ENCODE measurements at regions not wholly inside any gene's neighbourhood (a gene's known extent, or its start where the extent isn't known, plus 50 kb on each side); places are given as distances from the start of the nearest gene placed in this dataset.

DNA sequence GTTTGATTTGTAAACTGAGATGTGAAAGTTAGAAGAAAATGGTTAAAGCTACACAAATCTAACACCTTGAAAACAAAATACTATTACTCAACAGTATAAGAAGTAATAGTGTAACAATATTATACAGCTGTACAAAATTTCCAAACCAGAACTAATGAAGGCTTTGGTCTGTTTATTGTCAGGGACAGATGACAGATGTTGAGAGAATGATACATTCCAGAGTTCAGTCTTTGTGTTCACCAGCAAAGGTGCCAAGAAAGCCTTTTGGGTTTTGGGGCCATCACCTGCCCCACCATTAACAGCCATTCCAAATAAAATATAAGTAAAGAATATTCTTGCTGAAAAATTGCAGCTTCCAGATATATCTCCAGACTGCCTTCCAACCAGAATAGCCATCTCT, 439.3 kb downstream of the PCDH20 start:
- Mint-ChIP-seq H3K27me3 (ENCODE audit: low read depth in 3 of 3) (no peaks in the 10 kb centered on the region), H3K9me3 (peaks cover 2 to 9% (median 3%) of the 10 kb centered on the region in 7 donors), H3K36me3 (no peaks in the 10 kb centered on the region), H3K4me3 (no peak overlapping the region), H3K27ac (no peak overlapping the region), H3K4me1 (no peaks in the 10 kb centered on the region)
- H2AFZ ChIP-seq (ENCODE audit: insufficient read depth, low read depth, low read length, poor library complexity, severe bottlenecking): no peak overlapping the region
- no peak for DNase-seq
- no peaks in the 10 kb centered on the region for H3K36me3 ChIP-seq (replicated peaks in 1 of 2; ENCODE audit: control insufficient read depth in 1 of 2, insufficient read depth in 2 of 2, low read length in 2 of 2)
- no peak overlapping the region for H3K27ac ChIP-seq (ENCODE audit: low read depth in 1 of 2, low read length in 2 of 2)
- H3K9ac ChIP-seq (ENCODE audit: insufficient read depth, low read length, poor library complexity, severe bottlenecking): no peak overlapping the region
- intact Hi-C loops (cut with micrococcal nuclease): no loop called here
- H3K4me2 ChIP-seq (replicated peaks; ENCODE audit: extremely low read depth, low read length, poor library complexity, severe bottlenecking): no peak overlapping the region
- no peaks in the 10 kb centered on the region for H3K27me3 ChIP-seq (ENCODE audit: control insufficient read depth in 2 of 2, insufficient read depth in 2 of 2, low read length in 2 of 2)
- H3K79me2 ChIP-seq (ENCODE audit: insufficient read depth, low read length): no peaks in the 10 kb centered on the region
- H3K4me1 ChIP-seq (ENCODE audit: control insufficient read depth in 1 of 2, insufficient read depth in 2 of 2, low read length in 2 of 2): no peaks in the 10 kb centered on the region
- peaks cover 8 to 17% of the 10 kb centered on the region in 2 donors for H3K9me3 ChIP-seq (replicated peaks in 1 of 2; ENCODE audit: control insufficient read depth in 1 of 2, insufficient read depth in 1 of 2, low read length in 2 of 2)
- no peak overlapping the region for H3K4me3 ChIP-seq (replicated peaks in 1 of 3; ENCODE audit: low read depth in 2 of 3, low read length in 3 of 3)
- no peaks in the 10 kb centered on the region for H4K20me1 ChIP-seq (ENCODE audit: insufficient read depth, low read length)
- TF ChIP-seq, protein P1, sequence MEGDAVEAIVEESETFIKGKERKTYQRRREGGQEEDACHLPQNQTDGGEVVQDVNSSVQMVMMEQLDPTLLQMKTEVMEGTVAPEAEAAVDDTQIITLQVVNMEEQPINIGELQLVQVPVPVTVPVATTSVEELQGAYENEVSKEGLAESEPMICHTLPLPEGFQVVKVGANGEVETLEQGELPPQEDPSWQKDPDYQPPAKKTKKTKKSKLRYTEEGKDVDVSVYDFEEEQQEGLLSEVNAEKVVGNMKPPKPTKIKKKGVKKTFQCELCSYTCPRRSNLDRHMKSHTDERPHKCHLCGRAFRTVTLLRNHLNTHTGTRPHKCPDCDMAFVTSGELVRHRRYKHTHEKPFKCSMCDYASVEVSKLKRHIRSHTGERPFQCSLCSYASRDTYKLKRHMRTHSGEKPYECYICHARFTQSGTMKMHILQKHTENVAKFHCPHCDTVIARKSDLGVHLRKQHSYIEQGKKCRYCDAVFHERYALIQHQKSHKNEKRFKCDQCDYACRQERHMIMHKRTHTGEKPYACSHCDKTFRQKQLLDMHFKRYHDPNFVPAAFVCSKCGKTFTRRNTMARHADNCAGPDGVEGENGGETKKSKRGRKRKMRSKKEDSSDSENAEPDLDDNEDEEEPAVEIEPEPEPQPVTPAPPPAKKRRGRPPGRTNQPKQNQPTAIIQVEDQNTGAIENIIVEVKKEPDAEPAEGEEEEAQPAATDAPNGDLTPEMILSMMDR (IDR thresholded peaks at IDR 0.05): no peak

DNA sequence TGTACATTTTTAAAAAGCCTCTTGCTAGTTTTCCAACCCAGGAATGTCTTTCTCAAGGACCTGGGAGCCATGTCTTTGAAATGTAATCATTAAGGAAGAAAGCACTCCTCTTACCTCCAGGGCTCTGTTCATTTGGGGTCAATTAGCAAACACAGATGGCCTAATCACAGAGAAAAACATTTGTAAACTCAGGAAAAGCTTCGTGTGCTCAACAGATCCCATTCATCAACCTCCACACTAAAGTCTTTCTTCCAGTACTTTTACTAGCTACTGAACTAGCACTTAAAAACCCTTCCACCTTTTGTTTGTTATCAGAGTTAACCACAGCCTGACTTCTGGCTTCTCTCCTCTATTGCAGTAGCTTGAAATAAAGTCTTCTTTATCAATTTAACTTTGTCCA, 441.4 kb downstream of the PCDH20 start:
- Mint-ChIP-seq H3K9me3 (peaks cover 0 to 9% (median 2%) of the 10 kb centered on the region in 7 donors), H3K4me1 (no peaks in the 10 kb centered on the region), H3K27ac (no peak overlapping the region), H3K27me3 (ENCODE audit: low read depth in 3 of 3) (no peaks in the 10 kb centered on the region), H3K36me3 (no peaks in the 10 kb centered on the region), H3K4me3 (no peak overlapping the region)
- H3K9ac ChIP-seq (ENCODE audit: insufficient read depth, low read length, poor library complexity, severe bottlenecking): no peak overlapping the region
- peaks cover 0 to 6% of the 10 kb centered on the region in 2 donors for H3K9me3 ChIP-seq (replicated peaks in 1 of 2; ENCODE audit: control insufficient read depth in 1 of 2, insufficient read depth in 1 of 2, low read length in 2 of 2)
- 30% methylated on average over 1 of the region's 1 CpG for WGBS (ENCODE audit: insufficient coverage)
- no peaks in the 10 kb centered on the region for H3K4me1 ChIP-seq (ENCODE audit: control insufficient read depth in 1 of 2, insufficient read depth in 2 of 2, low read length in 2 of 2)
- no peaks in the 10 kb centered on the region for H4K20me1 ChIP-seq (ENCODE audit: insufficient read depth, low read length)
- DNase-seq: no peak
- no peak overlapping the region for H3K4me2 ChIP-seq (replicated peaks; ENCODE audit: extremely low read depth, low read length, poor library complexity, severe bottlenecking)
- no peaks in the 10 kb centered on the region for H3K36me3 ChIP-seq (replicated peaks in 1 of 2; ENCODE audit: control insufficient read depth in 1 of 2, insufficient read depth in 2 of 2, low read length in 2 of 2)
- intact Hi-C loops (cut with micrococcal nuclease): no loop called here
- H3K27me3 ChIP-seq (ENCODE audit: control insufficient read depth in 2 of 2, insufficient read depth in 2 of 2, low read length in 2 of 2): no peaks in the 10 kb centered on the region
- TF ChIP-seq, protein P1 (IDR thresholded peaks at IDR 0.05): no peak
- H2AFZ ChIP-seq (ENCODE audit: insufficient read depth, low read depth, low read length, poor library complexity, severe bottlenecking): no peak overlapping the region
- no peak overlapping the region for H3K27ac ChIP-seq (ENCODE audit: low read depth in 1 of 2, low read length in 2 of 2)
- H3K79me2 ChIP-seq (ENCODE audit: insufficient read depth, low read length): no peaks in the 10 kb centered on the region
- H3K4me3 ChIP-seq (replicated peaks in 1 of 3; ENCODE audit: low read depth in 2 of 3, low read length in 3 of 3): no peak overlapping the region

Data from CD14-positive monocyte (primary cell).